ENCODE measurements at regions not wholly inside any gene's neighbourhood (a gene's known extent, or its start where the extent isn't known, plus 50 kb on each side); places are given as distances from the start of the nearest gene placed in this dataset.

GRCh38 chr21:38918607-38919346 lies 113.0 kb downstream of the ETS2 start:
- no peak overlapping the region for H3K4me3 Mint-ChIP-seq
- peak in 1 of 14 experiments; percentile 9 for DNase-seq
- ChIA-PET POLR2A (no interaction called here), CTCF (no interaction called here)
- H3K4me1 Mint-ChIP-seq (ENCODE audit: low read depth), result no peaks in the 10 kb centered on the region
- H3K4me3 ChIP-seq (ENCODE audit: low read length), result no peak overlapping the region
- no peak for ATAC-seq (ENCODE audit: poor library complexity)
- TF ChIP-seq CTCF (IDR thresholded peaks at IDR 0.05), result no peak
- peaks cover 3% of the 10 kb centered on the region for H3K9me3 Mint-ChIP-seq
- no peaks in the 10 kb centered on the region for H3K36me3 Mint-ChIP-seq (ENCODE audit: low read depth)
- H3K27me3 Mint-ChIP-seq, result peaks cover 21% of the 10 kb centered on the region
- no peaks in the 10 kb centered on the region for H3K4me1 ChIP-seq (ENCODE audit: insufficient read depth, low read length)
- no peak overlapping the region for H3K27ac ChIP-seq (ENCODE audit: low read depth in 1 of 2, low read length in 2 of 2)
- no peaks in the 10 kb centered on the region for H3K9me3 ChIP-seq (ENCODE audit: control insufficient read depth in 1 of 2, insufficient read depth in 1 of 2, low read length in 2 of 2)
- H3K27me3 ChIP-seq (ENCODE audit: control insufficient read depth in 1 of 2, insufficient read depth in 2 of 2, low read length in 2 of 2), result peaks cover 3 to 8% of the 10 kb centered on the region in 2 experiments
- no peak overlapping the region for H3K27ac Mint-ChIP-seq
- no peaks in the 10 kb centered on the region for H3K36me3 ChIP-seq (ENCODE audit: insufficient read depth, low read length)
- intact Hi-C loops (cut with DNase I, micrococcal nuclease), result no loop called here

- POLR2A ChIA-PET, result no interaction called here
- no peaks in the 10 kb centered on the region for H3K4me1 ChIP-seq (ENCODE audit: insufficient read depth, low read length)
- no peaks in the 10 kb centered on the region for H3K4me1 Mint-ChIP-seq (ENCODE audit: low read depth)
- H3K27ac Mint-ChIP-seq, result no peak overlapping the region
- H3K36me3 ChIP-seq (ENCODE audit: insufficient read depth, low read length), result no peaks in the 10 kb centered on the region
- no peak for TF ChIP-seq CTCF (IDR thresholded peaks at IDR 0.05)
- no peak overlapping the region for H3K27ac ChIP-seq (ENCODE audit: low read depth in 1 of 2, low read length in 2 of 2)
- CTCF ChIA-PET, result no interaction called here
- intact Hi-C loops (cut with DNase I, micrococcal nuclease), result no loop called here
- H3K4me3 Mint-ChIP-seq, result no peak overlapping the region
- H3K9me3 Mint-ChIP-seq, result peaks cover under 1% of the 10 kb centered on the region
- H3K4me3 ChIP-seq (ENCODE audit: low read length), result no peak overlapping the region
- peaks cover 18% of the 10 kb centered on the region for H3K27me3 Mint-ChIP-seq
- peaks cover 3 to 4% of the 10 kb centered on the region in 2 experiments for H3K27me3 ChIP-seq (ENCODE audit: control insufficient read depth in 1 of 2, insufficient read depth in 2 of 2, low read length in 2 of 2)
- ATAC-seq (ENCODE audit: poor library complexity) (no peak), DNase-seq (no peak)
- no peaks in the 10 kb centered on the region for H3K36me3 Mint-ChIP-seq (ENCODE audit: low read depth)
- H3K9me3 ChIP-seq (ENCODE audit: control insufficient read depth in 1 of 2, insufficient read depth in 1 of 2, low read length in 2 of 2), result peaks cover 0 to 10% of the 10 kb centered on the region in 2 experiments
Measured at GRCh38 chr21:38917043-38917774, 111.5 kb downstream of the ETS2 start.

- POLR2A ChIA-PET, result no interaction called here
- peaks cover 3 to 4% of the 10 kb centered on the region in 2 experiments for H3K27me3 ChIP-seq (ENCODE audit: control insufficient read depth in 1 of 2, insufficient read depth in 2 of 2, low read length in 2 of 2)
- Mint-ChIP-seq H3K27ac (no peak overlapping the region), H3K36me3 (ENCODE audit: low read depth) (no peaks in the 10 kb centered on the region), H3K4me3 (no peak overlapping the region), H3K9me3 (no peaks in the 10 kb centered on the region), H3K4me1 (ENCODE audit: low read depth) (no peaks in the 10 kb centered on the region), H3K27me3 (peaks cover 16% of the 10 kb centered on the region)
- ATAC-seq (ENCODE audit: poor library complexity), result no peak
- H3K4me3 ChIP-seq (ENCODE audit: low read length), result no peak overlapping the region
- no peak for DNase-seq
- TF ChIP-seq CTCF (IDR thresholded peaks at IDR 0.05), result no peak
- intact Hi-C loops (cut with DNase I, micrococcal nuclease), result no loop called here
- peaks cover 0 to 10% of the 10 kb centered on the region in 2 experiments for H3K9me3 ChIP-seq (ENCODE audit: control insufficient read depth in 1 of 2, insufficient read depth in 1 of 2, low read length in 2 of 2)
- H3K4me1 ChIP-seq (ENCODE audit: insufficient read depth, low read length), result no peaks in the 10 kb centered on the region
- H3K36me3 ChIP-seq (ENCODE audit: insufficient read depth, low read length), result no peaks in the 10 kb centered on the region
- CTCF ChIA-PET, result no interaction called here
- no peak overlapping the region for H3K27ac ChIP-seq (ENCODE audit: low read depth in 1 of 2, low read length in 2 of 2)
Measured at GRCh38 chr21:38916214-38916964, 110.7 kb downstream of the ETS2 start.

All from CD4-positive, alpha-beta T cell (primary cell).